Brain microvascular endothelial cell (primary cell): ENCODE measurements at regions not wholly inside any gene's neighbourhood (a gene's known extent, or its start where the extent isn't known, plus 50 kb on each side); places are given as distances from the start of the nearest gene placed in this dataset.

Experiments used
- DNase-seq: peaks from one replicate; pipeline ENCODE4 v3.0.0-alpha.2; 2020
- H3K27ac ChIP-seq: fragments of 250-450 bp; sonication (Bioruptor Pico); 2 replicates; pipeline ENCODE4 v1.5.1; 2020; ENCODE audit warnings: mild to moderate bottlenecking, moderate library complexity
- H3K27me3 ChIP-seq: fragments of 250-450 bp; sonication (Bioruptor Pico); replicated peaks from 2 replicates; pipeline ENCODE4 v1.5.1; 2020; ENCODE audit warnings: mild to moderate bottlenecking
- H3K36me3 ChIP-seq: fragments of 250-450 bp; sonication (Bioruptor Pico); replicated peaks from 2 replicates; pipeline ENCODE4 v1.5.1; 2020; ENCODE audit warnings: mild to moderate bottlenecking
- H3K4me3 ChIP-seq: 2 replicates; pipeline ENCODE4 v1.5.1; 2011; ENCODE audit warnings: low read depth, mild to moderate bottlenecking, control low read depth, low read length, moderate library complexity
- in situ Hi-C: cut with HindIII; loops from 2 replicates; pipeline ENCODE4 v1.10.0; 2017; ENCODE audit warnings: low sequenced_read_pairs, low pct_ligation_motif_present
- TF ChIP-seq, protein P1 (sequence below): IDR thresholded peaks from 2 replicates; pipeline ENCODE4 v1.5.1; 2011; ENCODE audit warnings: low read depth, mild to moderate bottlenecking, moderate library complexity, low read length, control low read depth, inconsistent platforms; ENCODE audit errors: missing control alignments

- DNase-seq = no peak
- Histone ChIP-seq H3K27ac (no peak overlapping the region), H3K4me3 (no peak overlapping the region), H3K36me3 (peaks cover 21% of the 10 kb centered on the region), H3K27me3 (no peaks in the 10 kb centered on the region)
- TF ChIP-seq, protein P1, sequence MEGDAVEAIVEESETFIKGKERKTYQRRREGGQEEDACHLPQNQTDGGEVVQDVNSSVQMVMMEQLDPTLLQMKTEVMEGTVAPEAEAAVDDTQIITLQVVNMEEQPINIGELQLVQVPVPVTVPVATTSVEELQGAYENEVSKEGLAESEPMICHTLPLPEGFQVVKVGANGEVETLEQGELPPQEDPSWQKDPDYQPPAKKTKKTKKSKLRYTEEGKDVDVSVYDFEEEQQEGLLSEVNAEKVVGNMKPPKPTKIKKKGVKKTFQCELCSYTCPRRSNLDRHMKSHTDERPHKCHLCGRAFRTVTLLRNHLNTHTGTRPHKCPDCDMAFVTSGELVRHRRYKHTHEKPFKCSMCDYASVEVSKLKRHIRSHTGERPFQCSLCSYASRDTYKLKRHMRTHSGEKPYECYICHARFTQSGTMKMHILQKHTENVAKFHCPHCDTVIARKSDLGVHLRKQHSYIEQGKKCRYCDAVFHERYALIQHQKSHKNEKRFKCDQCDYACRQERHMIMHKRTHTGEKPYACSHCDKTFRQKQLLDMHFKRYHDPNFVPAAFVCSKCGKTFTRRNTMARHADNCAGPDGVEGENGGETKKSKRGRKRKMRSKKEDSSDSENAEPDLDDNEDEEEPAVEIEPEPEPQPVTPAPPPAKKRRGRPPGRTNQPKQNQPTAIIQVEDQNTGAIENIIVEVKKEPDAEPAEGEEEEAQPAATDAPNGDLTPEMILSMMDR = no peak
- in situ Hi-C loops = no loop called here
Measured at GRCh38 chrX:45747905-45748304, 547.2 kb upstream of the DIPK2B start.

GRCh38 chrX:45745479-45745878 lies 544.8 kb upstream of the DIPK2B start:
- in situ Hi-C loops = no loop called here
- Histone ChIP-seq H3K36me3 (peaks cover 9% of the 10 kb centered on the region), H3K27ac (no peak overlapping the region), H3K27me3 (no peaks in the 10 kb centered on the region), H3K4me3 (no peak overlapping the region)
- DNase-seq = no peak
- TF ChIP-seq, protein P1 = no peak

- TF ChIP-seq, protein P1 = no peak
- no peak for DNase-seq
- no peaks in the 10 kb centered on the region for H3K27me3 ChIP-seq
- no peak overlapping the region for H3K27ac ChIP-seq
- no peak overlapping the region for H3K4me3 ChIP-seq
- H3K36me3 ChIP-seq = peaks cover 9% of the 10 kb centered on the region
- in situ Hi-C loops = no loop called here
Measured at GRCh38 chrX:45743906-45744625, 543.4 kb upstream of the DIPK2B start.

DNA sequence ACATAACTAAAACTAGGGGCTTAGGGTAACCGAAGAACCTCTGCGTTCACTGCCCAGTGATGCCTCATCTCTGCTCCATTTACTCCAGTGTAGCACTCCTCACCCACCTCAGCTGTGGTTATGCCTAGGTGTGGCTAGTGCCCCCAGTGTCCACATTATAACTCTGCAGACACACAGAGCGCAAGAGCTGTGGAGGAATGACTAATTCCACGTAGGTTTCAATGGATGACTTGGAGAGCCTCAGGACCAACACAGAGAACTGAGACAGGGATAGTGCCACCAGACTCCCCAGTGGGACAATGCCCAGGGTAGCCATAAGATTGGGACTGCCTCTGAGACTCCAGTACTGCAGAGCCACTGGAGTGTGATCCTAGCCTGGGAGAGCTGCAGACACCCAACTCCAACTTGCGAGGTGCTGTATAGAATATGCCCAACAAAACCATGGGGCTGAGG lies 542.4 kb upstream of the DIPK2B start:
- TF ChIP-seq, protein P1 = peak; percentile 68
- Histone ChIP-seq H3K27me3 (no peaks in the 10 kb centered on the region), H3K4me3 (no peak overlapping the region), H3K27ac (no peak overlapping the region), H3K36me3 (peaks cover 9% of the 10 kb centered on the region)
- in situ Hi-C loops = no loop called here
- peak; percentile 46 for DNase-seq

- TF ChIP-seq, protein P1 = no peak
- Histone ChIP-seq H3K27me3 (no peaks in the 10 kb centered on the region), H3K36me3 (peaks cover 2% of the 10 kb centered on the region), H3K27ac (no peak overlapping the region), H3K4me3 (no peak overlapping the region)
- no peak for DNase-seq
- in situ Hi-C loops = no loop called here
Measured at GRCh38 chrX:45740291-45740690, 539.6 kb upstream of the DIPK2B start.

DNA sequence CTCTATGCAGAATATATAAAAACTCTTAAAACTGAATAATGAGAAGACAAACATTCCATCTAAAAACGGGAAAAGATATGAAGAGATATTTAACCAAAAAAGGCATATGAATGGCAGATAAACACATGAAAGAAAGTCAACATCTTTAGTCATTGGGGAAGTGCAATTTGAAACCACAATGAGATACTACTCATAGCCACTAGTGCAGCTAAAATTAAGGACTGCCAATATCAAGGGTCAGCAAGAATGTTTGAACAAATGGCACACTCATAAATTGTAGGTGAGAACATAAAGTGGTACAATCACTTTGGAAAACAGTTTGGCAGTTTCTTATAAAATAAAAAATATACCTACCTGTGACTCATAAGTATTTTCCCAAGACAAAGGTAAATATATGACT lies 534.9 kb upstream of the DIPK2B start:
- no peak overlapping the region for H3K4me3 ChIP-seq
- DNase-seq = no peak
- H3K27me3 ChIP-seq = no peaks in the 10 kb centered on the region
- H3K27ac ChIP-seq = no peak overlapping the region
- H3K36me3 ChIP-seq = no peaks in the 10 kb centered on the region
- TF ChIP-seq, protein P1 = no peak
- in situ Hi-C loops = no loop called here
